ENCODE measurements at regions not wholly inside any gene's neighbourhood (a gene's known extent, or its start where the extent isn't known, plus 50 kb on each side); places are given as distances from the start of the nearest gene placed in this dataset.

DNA sequence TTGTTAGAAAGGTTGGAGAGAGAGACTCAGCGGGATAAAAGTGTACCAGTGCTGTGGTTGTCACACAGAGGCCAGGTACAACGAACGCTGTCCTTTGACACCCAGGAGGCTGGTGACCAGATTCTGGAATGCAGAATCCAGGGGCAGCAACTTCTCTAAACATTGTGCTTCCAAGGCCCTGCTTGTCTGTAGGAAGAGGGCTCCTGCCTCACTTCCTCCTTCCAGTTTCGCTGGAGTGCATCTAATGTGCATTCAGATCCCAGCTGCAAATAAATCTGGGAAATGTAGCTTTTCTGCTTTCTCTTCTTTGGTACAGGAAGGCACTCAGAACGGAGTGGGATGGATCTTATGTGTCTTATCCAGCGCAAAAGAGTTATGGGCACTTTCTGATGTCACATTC is 171.8 kb upstream of the ATP5MC3 start:
- intact Hi-C loops (cut with DNase I; ENCODE audit: low total_unique reads), result loop anchor here (5.0 kb wide), 1 partner anchor 1524 kb away; no protein-coding TSS in a partner anchor
- no peaks in the 10 kb centered on the region for H3K27me3 ChIP-seq
- H3K4me1 ChIP-seq, result no peaks in the 10 kb centered on the region
- H3K27ac ChIP-seq, result no peak overlapping the region
- no peaks in the 10 kb centered on the region for H3K9me3 ChIP-seq
- TF ChIP-seq CTCF (IDR thresholded peaks at IDR 0.05), result no peak
- TF ChIP-seq POLR2AphosphoS5 (IDR thresholded peaks at IDR 0.05), result no peak
- TF ChIP-seq POLR2A (IDR thresholded peaks at IDR 0.05), result no peak
- DNase-seq (ENCODE audit: low spot score in 2 of 2), result no peak
- no peak overlapping the region for H3K4me3 ChIP-seq
- no peaks in the 10 kb centered on the region for H3K36me3 ChIP-seq

GRCh38 chr2:175351512-175351911 is 170.0 kb upstream of the ATP5MC3 start:
- intact Hi-C loops (cut with DNase I; ENCODE audit: low total_unique reads), result loop anchor here (5.0 kb wide), 1 partner anchor 1526 kb away; no protein-coding TSS in a partner anchor
- no peaks in the 10 kb centered on the region for H3K4me1 ChIP-seq
- H3K36me3 ChIP-seq, result no peaks in the 10 kb centered on the region
- no peaks in the 10 kb centered on the region for H3K27me3 ChIP-seq
- no peak for DNase-seq (ENCODE audit: low spot score in 2 of 2)
- H3K27ac ChIP-seq, result no peak overlapping the region
- no peaks in the 10 kb centered on the region for H3K9me3 ChIP-seq
- no peak overlapping the region for H3K4me3 ChIP-seq
- TF ChIP-seq POLR2A (IDR thresholded peaks at IDR 0.05) (no peak), CTCF (IDR thresholded peaks at IDR 0.05) (no peak), POLR2AphosphoS5 (IDR thresholded peaks at IDR 0.05) (no peak)

DNA sequence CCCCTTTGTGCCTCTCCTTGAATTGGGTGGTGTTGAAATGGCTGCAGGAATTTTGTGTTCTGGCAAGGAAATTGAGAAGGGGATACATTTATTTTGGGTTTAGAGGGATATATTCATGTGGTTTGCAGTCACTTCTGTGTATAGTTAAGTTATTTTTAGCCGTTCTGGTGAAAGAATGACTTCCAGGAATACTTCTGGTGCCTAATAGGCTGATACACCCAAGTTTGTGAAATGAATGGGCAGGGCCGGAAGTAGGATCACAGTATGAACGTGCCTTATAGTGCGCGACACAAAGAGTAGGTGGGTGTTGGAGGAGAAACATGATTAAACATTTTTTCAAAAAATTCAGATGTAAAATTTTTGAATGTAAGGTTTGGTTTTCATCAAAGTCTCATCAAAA is 168.6 kb upstream of the ATP5MC3 start:
- H3K9me3 ChIP-seq, result no peaks in the 10 kb centered on the region
- DNase-seq (ENCODE audit: low spot score in 2 of 2), result no peak
- no peak for TF ChIP-seq CTCF (IDR thresholded peaks at IDR 0.05)
- TF ChIP-seq POLR2A (IDR thresholded peaks at IDR 0.05), result no peak
- no peak for TF ChIP-seq POLR2AphosphoS5 (IDR thresholded peaks at IDR 0.05)
- H3K4me1 ChIP-seq, result no peaks in the 10 kb centered on the region
- H3K4me3 ChIP-seq, result no peak overlapping the region
- no peak overlapping the region for H3K27ac ChIP-seq
- no peaks in the 10 kb centered on the region for H3K36me3 ChIP-seq
- intact Hi-C loops (cut with DNase I; ENCODE audit: low total_unique reads), result loop anchor here (5.0 kb wide), 1 partner anchor 1527 kb away; no protein-coding TSS in a partner anchor
- H3K27me3 ChIP-seq, result no peaks in the 10 kb centered on the region

DNA sequence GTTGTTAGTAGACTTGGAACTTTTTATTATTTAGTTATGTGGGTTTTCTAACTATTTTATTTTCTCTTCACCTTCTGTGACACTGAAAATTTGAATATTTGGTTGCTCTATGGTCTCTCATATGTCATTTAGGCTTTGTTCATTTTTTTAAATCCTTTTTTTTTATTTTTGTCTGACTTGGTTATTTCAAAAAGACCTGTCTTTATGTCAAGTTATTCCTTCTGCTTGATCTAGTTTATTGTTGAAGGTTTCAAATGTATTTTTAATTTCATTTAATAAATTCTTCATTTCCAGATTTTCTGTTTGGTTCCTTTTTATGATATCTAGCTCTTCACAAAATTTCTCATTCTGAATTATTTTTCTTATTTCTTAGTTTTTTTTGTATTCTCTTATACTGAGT is 160.6 kb upstream of the ATP5MC3 start:
- Histone ChIP-seq H3K4me1 (no peaks in the 10 kb centered on the region), H3K36me3 (no peaks in the 10 kb centered on the region), H3K27me3 (no peaks in the 10 kb centered on the region), H3K27ac (no peak overlapping the region), H3K9me3 (peaks cover 24 to 39% of the 10 kb centered on the region in 2 donors), H3K4me3 (no peak overlapping the region)
- intact Hi-C loops (cut with DNase I; ENCODE audit: low total_unique reads), result no loop called here
- TF ChIP-seq POLR2AphosphoS5 (IDR thresholded peaks at IDR 0.05), result no peak
- TF ChIP-seq POLR2A (IDR thresholded peaks at IDR 0.05), result no peak
- TF ChIP-seq CTCF (IDR thresholded peaks at IDR 0.05), result no peak
- DNase-seq (ENCODE audit: low spot score in 2 of 2), result no peak

DNA sequence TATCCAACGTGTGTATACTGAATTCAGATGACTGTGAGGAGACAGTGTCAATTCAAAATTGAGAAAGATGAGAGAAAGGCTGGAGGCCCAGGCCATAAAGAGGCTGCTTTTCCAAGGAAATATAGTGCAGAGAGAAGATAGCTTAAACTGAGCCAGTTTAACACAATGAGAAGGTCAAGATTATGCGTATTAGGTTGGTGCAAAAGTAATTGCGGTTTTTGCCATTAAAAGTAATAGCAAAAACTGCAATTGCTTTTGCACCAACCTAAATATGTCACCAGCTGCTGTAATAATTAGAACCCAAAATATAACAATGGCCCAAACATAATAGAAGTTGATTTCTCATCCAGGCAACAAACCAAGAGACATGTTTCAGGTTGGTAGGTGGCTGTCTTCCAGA is 148.7 kb upstream of the ATP5MC3 start:
- no peak for TF ChIP-seq POLR2AphosphoS5 (IDR thresholded peaks at IDR 0.05)
- no peak for TF ChIP-seq POLR2A (IDR thresholded peaks at IDR 0.05)
- TF ChIP-seq CTCF (IDR thresholded peaks at IDR 0.05), result no peak
- H3K36me3 ChIP-seq, result no peaks in the 10 kb centered on the region

More for the DNA sequence above, 148.7 kb upstream of the ATP5MC3 start:
- H3K4me1 ChIP-seq, result no peaks in the 10 kb centered on the region
- no peak overlapping the region for H3K4me3 ChIP-seq
- DNase-seq (ENCODE audit: low spot score in 2 of 2), result no peak
- no peaks in the 10 kb centered on the region for H3K27me3 ChIP-seq
- intact Hi-C loops (cut with DNase I; ENCODE audit: low total_unique reads), result no loop called here
- peaks cover 6 to 14% of the 10 kb centered on the region in 2 donors for H3K9me3 ChIP-seq
- no peak overlapping the region for H3K27ac ChIP-seq
